CD4-positive, CD25-positive, alpha-beta regulatory T cell (primary cell): ENCODE measurements at regions not wholly inside any gene's neighbourhood (a gene's known extent, or its start where the extent isn't known, plus 50 kb on each side); places are given as distances from the start of the nearest gene placed in this dataset.

Experiments
- ATAC-seq, 2 donors: fragments of 150-1000 bp; cut with Tn5 transposase; one replicate each; pipeline ENCODE4 v1.10.0; 2021; ENCODE audit warnings: low read depth in 2 of 2, moderate number of reproducible peaks in 2 of 2, moderate library complexity in 1 of 2
- DNase-seq, 3 donors: peaks; one replicate each; pipeline versions ENCODE4 v3.0.0 to v3.0.0-alpha.2; 2012 to 2022; ENCODE audit warnings: mixed read lengths in 1 of 3
- H3K27ac ChIP-seq: one replicate; pipeline ENCODE4 v1.7.0; 2013; ENCODE audit warnings: mild to moderate bottlenecking, low read length; ENCODE audit not compliant: insufficient read depth, poor library complexity, severe bottlenecking
- H3K27me3 ChIP-seq: one replicate; pipeline ENCODE4 v1.7.0; 2013; ENCODE audit warnings: low read length; ENCODE audit not compliant: control insufficient read depth, insufficient read depth
- H3K36me3 ChIP-seq: one replicate; pipeline ENCODE4 v1.7.0; 2013; ENCODE audit warnings: mild to moderate bottlenecking, low read length, moderate library complexity; ENCODE audit not compliant: control insufficient read depth, insufficient read depth
- H3K4me1 ChIP-seq: 2 replicates; pipeline ENCODE4 v1.7.0; 2013; ENCODE audit warnings: mild to moderate bottlenecking, low read length; ENCODE audit not compliant: insufficient read depth, control insufficient read depth, poor library complexity, severe bottlenecking
- H3K4me3 ChIP-seq: one replicate; pipeline ENCODE4 v1.7.0; 2013; ENCODE audit warnings: low read depth, mild to moderate bottlenecking, low read length, moderate library complexity
- H3K9me3 ChIP-seq, 2 experiments: 1 replicate in 1 of 2; 2 replicates in 1 of 2; pipeline ENCODE4 v1.7.0; 2013; ENCODE audit warnings: low read length in 2 of 2, mild to moderate bottlenecking in 1 of 2, moderate library complexity in 1 of 2; ENCODE audit not compliant: control insufficient read depth in 2 of 2
- H3K27ac Mint-ChIP-seq, 3 donors: one replicate each; pipeline ENCODE4 v1.8.0; 2020 to 2022; ENCODE audit warnings: mild to moderate bottlenecking in 3 of 3, mixed read lengths in 3 of 3, moderate library complexity in 2 of 3
- H3K27me3 Mint-ChIP-seq: one replicate; pipeline ENCODE4 v1.8.0; 2022; ENCODE audit warnings: mild to moderate bottlenecking, mixed read lengths
- H3K36me3 Mint-ChIP-seq: one replicate; pipeline ENCODE4 v1.8.0; 2020; ENCODE audit warnings: mixed read lengths
- H3K4me1 Mint-ChIP-seq, 4 donors: one replicate each; pipeline ENCODE4 v1.8.0; 2020 to 2022; ENCODE audit warnings: mixed read lengths in 4 of 4, mild to moderate bottlenecking in 1 of 4
- H3K4me3 Mint-ChIP-seq, 4 donors: one replicate each; pipeline ENCODE4 v1.8.0; 2020 to 2022; ENCODE audit warnings: mild to moderate bottlenecking in 4 of 4, mixed read lengths in 4 of 4, moderate library complexity in 3 of 4
- H3K9me3 Mint-ChIP-seq, 7 donors: one replicate each; pipeline ENCODE4 v1.8.0; 2020 to 2022; ENCODE audit warnings: mixed read lengths in 7 of 7, mild to moderate bottlenecking in 3 of 7, moderate library complexity in 2 of 7

- H3K27ac Mint-ChIP-seq = no peak overlapping the region
- Histone ChIP-seq H3K4me1 (no peaks in the 10 kb centered on the region), H3K36me3 (no peaks in the 10 kb centered on the region), H3K27me3 (peaks cover 3% of the 10 kb centered on the region), H3K27ac (no peak overlapping the region), H3K9me3 (no peaks in the 10 kb centered on the region), H3K4me3 (no peak overlapping the region)
- ATAC-seq (no peak), DNase-seq (no peak)
- H3K4me3 Mint-ChIP-seq = no peak overlapping the region
- no peaks in the 10 kb centered on the region for H3K9me3 Mint-ChIP-seq
- H3K4me1 Mint-ChIP-seq = no peaks in the 10 kb centered on the region
- H3K27me3 Mint-ChIP-seq = peaks cover 9% of the 10 kb centered on the region
- H3K36me3 Mint-ChIP-seq = no peaks in the 10 kb centered on the region
These were observed 120.4 kb upstream of the MAP3K7 start for GRCh38 chr6:90707246-90707645.

GRCh38 chr6:90703336-90703735 lies 116.5 kb upstream of the MAP3K7 start:
- no peak for ATAC-seq
- Mint-ChIP-seq H3K4me1 (no peaks in the 10 kb centered on the region), H3K36me3 (no peaks in the 10 kb centered on the region), H3K27ac (no peak overlapping the region), H3K4me3 (no peak overlapping the region), H3K27me3 (peaks cover 14% of the 10 kb centered on the region), H3K9me3 (peaks cover 0 to 2% (median 0%) of the 10 kb centered on the region in 7 donors)
- H3K4me1 ChIP-seq = no peaks in the 10 kb centered on the region
- DNase-seq = no peak
- H3K4me3 ChIP-seq = no peak overlapping the region
- H3K27me3 ChIP-seq = no peaks in the 10 kb centered on the region
- H3K36me3 ChIP-seq = no peaks in the 10 kb centered on the region
- H3K27ac ChIP-seq = no peak overlapping the region
- no peaks in the 10 kb centered on the region for H3K9me3 ChIP-seq

- no peaks in the 10 kb centered on the region for H3K4me1 Mint-ChIP-seq
- H3K4me3 ChIP-seq = no peak overlapping the region
- no peak overlapping the region for H3K27ac ChIP-seq
- no peaks in the 10 kb centered on the region for H3K27me3 ChIP-seq
- no peak overlapping the region for H3K4me3 Mint-ChIP-seq
- no peak overlapping the region for H3K27ac Mint-ChIP-seq
- peaks cover 0 to 2% (median 0%) of the 10 kb centered on the region in 7 donors for H3K9me3 Mint-ChIP-seq
- ATAC-seq (no peak), DNase-seq (no peak)
- H3K36me3 ChIP-seq = no peaks in the 10 kb centered on the region
- peaks cover 14% of the 10 kb centered on the region for H3K27me3 Mint-ChIP-seq
- no peaks in the 10 kb centered on the region for H3K4me1 ChIP-seq
- H3K9me3 ChIP-seq = no peaks in the 10 kb centered on the region
- H3K36me3 Mint-ChIP-seq = no peaks in the 10 kb centered on the region
These were observed 115.1 kb upstream of the MAP3K7 start for GRCh38 chr6:90701926-90702325.

GRCh38 chr6:90701146-90701781 lies 114.4 kb upstream of the MAP3K7 start:
- Mint-ChIP-seq H3K36me3 (no peaks in the 10 kb centered on the region), H3K9me3 (peaks cover 0 to 2% (median 0%) of the 10 kb centered on the region in 7 donors), H3K27me3 (peaks cover 14% of the 10 kb centered on the region), H3K4me3 (no peak overlapping the region), H3K27ac (no peak overlapping the region), H3K4me1 (no peaks in the 10 kb centered on the region)
- Histone ChIP-seq H3K27me3 (no peaks in the 10 kb centered on the region), H3K4me3 (no peak overlapping the region), H3K36me3 (no peaks in the 10 kb centered on the region), H3K4me1 (no peaks in the 10 kb centered on the region), H3K9me3 (no peaks in the 10 kb centered on the region), H3K27ac (no peak overlapping the region)
- ATAC-seq (no peak), DNase-seq (peak in 1 of 3 donors; percentile 22)

GRCh38 chr6:90695316-90695715 lies 108.4 kb upstream of the MAP3K7 start:
- Histone ChIP-seq H3K27ac (no peak overlapping the region), H3K27me3 (peaks cover 4% of the 10 kb centered on the region), H3K4me1 (no peaks in the 10 kb centered on the region), H3K4me3 (no peak overlapping the region), H3K36me3 (no peaks in the 10 kb centered on the region), H3K9me3 (peaks cover 0 to 6% of the 10 kb centered on the region in 2 experiments)
- no peaks in the 10 kb centered on the region for H3K4me1 Mint-ChIP-seq
- H3K4me3 Mint-ChIP-seq = no peak overlapping the region
- H3K27me3 Mint-ChIP-seq = peaks cover 13% of the 10 kb centered on the region
- H3K9me3 Mint-ChIP-seq = peaks cover 0 to 12% (median 6%) of the 10 kb centered on the region in 7 donors
- ATAC-seq (no peak), DNase-seq (no peak)
- no peaks in the 10 kb centered on the region for H3K36me3 Mint-ChIP-seq
- no peak overlapping the region for H3K27ac Mint-ChIP-seq

- Mint-ChIP-seq H3K27ac (no peak overlapping the region), H3K9me3 (peaks cover 0 to 12% (median 6%) of the 10 kb centered on the region in 7 donors), H3K36me3 (no peaks in the 10 kb centered on the region), H3K4me1 (no peaks in the 10 kb centered on the region), H3K4me3 (no peak overlapping the region), H3K27me3 (peaks cover 13% of the 10 kb centered on the region)
- ATAC-seq (no peak), DNase-seq (no peak)
- no peaks in the 10 kb centered on the region for H3K36me3 ChIP-seq
- H3K27me3 ChIP-seq = peaks cover 4% of the 10 kb centered on the region
- peaks cover 0 to 6% of the 10 kb centered on the region in 2 experiments for H3K9me3 ChIP-seq
- H3K27ac ChIP-seq = no peak overlapping the region
- no peaks in the 10 kb centered on the region for H3K4me1 ChIP-seq
- H3K4me3 ChIP-seq = no peak overlapping the region
These were observed 107.9 kb upstream of the MAP3K7 start for GRCh38 chr6:90694802-90695201.

- Histone ChIP-seq H3K36me3 (no peaks in the 10 kb centered on the region), H3K9me3 (peaks cover 0 to 6% of the 10 kb centered on the region in 2 experiments), H3K27ac (no peak overlapping the region), H3K4me1 (no peaks in the 10 kb centered on the region), H3K27me3 (peaks cover 4% of the 10 kb centered on the region), H3K4me3 (no peak overlapping the region)
- Mint-ChIP-seq H3K36me3 (no peaks in the 10 kb centered on the region), H3K4me3 (no peak overlapping the region), H3K9me3 (peaks cover 0 to 12% (median 6%) of the 10 kb centered on the region in 7 donors), H3K27ac (no peak overlapping the region), H3K4me1 (no peaks in the 10 kb centered on the region), H3K27me3 (peaks cover 17% of the 10 kb centered on the region)
- no peak for DNase-seq
- ATAC-seq = no peak
These were observed 105.0 kb upstream of the MAP3K7 start for GRCh38 chr6:90691823-90692222.

GRCh38 chr6:90689172-90689571 lies 102.3 kb upstream of the MAP3K7 start:
- Histone ChIP-seq H3K4me1 (no peaks in the 10 kb centered on the region), H3K36me3 (no peaks in the 10 kb centered on the region), H3K9me3 (no peaks in the 10 kb centered on the region), H3K4me3 (no peak overlapping the region), H3K27me3 (no peaks in the 10 kb centered on the region), H3K27ac (no peak overlapping the region)
- H3K27me3 Mint-ChIP-seq = peaks cover 8% of the 10 kb centered on the region
- H3K36me3 Mint-ChIP-seq = no peaks in the 10 kb centered on the region
- H3K9me3 Mint-ChIP-seq = peaks cover 0 to 10% (median 3%) of the 10 kb centered on the region in 7 donors
- H3K27ac Mint-ChIP-seq = no peak overlapping the region
- DNase-seq (no peak), ATAC-seq (no peak)
- H3K4me3 Mint-ChIP-seq = no peak overlapping the region
- no peaks in the 10 kb centered on the region for H3K4me1 Mint-ChIP-seq
